KG1 (cell line): ENCODE measurements at regions not wholly inside any gene's neighbourhood (a gene's known extent, or its start where the extent isn't known, plus 50 kb on each side); places are given as distances from the start of the nearest gene placed in this dataset.
A peak's percentile ranks its signal among the peaks of the same experiment; 100 is the strongest.

Experiments
- DNase-seq: peaks from one replicate; lab custom pipeline; 2025; lab: John Stamatoyannopoulos, UW

GRCh38 chr1:239268007-239268406 lies 118.4 kb upstream of the CHRM3 start:
- DNase-seq = no peak

GRCh38 chr1:239263801-239264200 lies 122.6 kb upstream of the CHRM3 start:
- DNase-seq = peak; percentile 65

GRCh38 chr1:239262538-239262937 lies 123.8 kb upstream of the CHRM3 start:
- DNase-seq = no peak

- no peak for DNase-seq
These were observed 124.8 kb upstream of the CHRM3 start for GRCh38 chr1:239261521-239261920.

GRCh38 chr1:239260842-239261241 lies 125.5 kb upstream of the CHRM3 start:
- no peak for DNase-seq

GRCh38 chr1:239255628-239256160 lies 130.7 kb upstream of the CHRM3 start:
- DNase-seq = no peak

GRCh38 chr1:239254999-239255398 lies 131.4 kb upstream of the CHRM3 start:
- DNase-seq = no peak

- no peak for DNase-seq
These were observed 133.3 kb upstream of the CHRM3 start for GRCh38 chr1:239253032-239253431.

- no peak for DNase-seq
These were observed 135.9 kb upstream of the CHRM3 start for GRCh38 chr1:239250353-239251035.

- no peak for DNase-seq
These were observed 139.1 kb upstream of the CHRM3 start for GRCh38 chr1:239247285-239247684.

GRCh38 chr1:239244084-239244483 lies 142.3 kb upstream of the CHRM3 start:
- no peak for DNase-seq

- no peak for DNase-seq
These were observed 143.4 kb upstream of the CHRM3 start for GRCh38 chr1:239243006-239243405.

GRCh38 chr1:239242404-239242803 lies 144.0 kb upstream of the CHRM3 start:
- no peak for DNase-seq

- DNase-seq = no peak
These were observed 145.6 kb upstream of the CHRM3 start for GRCh38 chr1:239240736-239241135.

GRCh38 chr1:239239529-239239928 lies 146.8 kb upstream of the CHRM3 start:
- no peak for DNase-seq

GRCh38 chr1:239237912-239238311 lies 148.5 kb upstream of the CHRM3 start:
- no peak for DNase-seq

- DNase-seq = no peak
These were observed 152.7 kb upstream of the CHRM3 start for GRCh38 chr1:239233626-239234025.

GRCh38 chr1:239232921-239233320 lies 153.4 kb upstream of the CHRM3 start:
- DNase-seq = no peak

GRCh38 chr1:239228451-239228850 lies 157.9 kb upstream of the CHRM3 start:
- DNase-seq = no peak

- DNase-seq = no peak
These were observed 161.0 kb upstream of the CHRM3 start for GRCh38 chr1:239225396-239225795.

GRCh38 chr1:239224100-239224499 lies 162.3 kb upstream of the CHRM3 start:
- no peak for DNase-seq

- no peak for DNase-seq
These were observed 163.4 kb upstream of the CHRM3 start for GRCh38 chr1:239222999-239223398.

- no peak for DNase-seq
These were observed 164.7 kb upstream of the CHRM3 start for GRCh38 chr1:239221656-239222055.

GRCh38 chr1:239219679-239220078 lies 166.7 kb upstream of the CHRM3 start:
- DNase-seq = no peak
